MM.1S (cell line): ENCODE measurements at regions not wholly inside any gene's neighbourhood (a gene's known extent, or its start where the extent isn't known, plus 50 kb on each side); places are given as distances from the start of the nearest gene placed in this dataset.

Source experiments
- DNase-seq: peaks from one replicate; pipeline ENCODE4 v3.0.0-alpha.2; 2015
- H2AFZ ChIP-seq: fragments of 300-600 bp; sonication (generic); 2 replicates; pipeline ENCODE4 v1.6.0; 2016; ENCODE audit warnings: antibody characterized with exemption, low read length
- H3F3A ChIP-seq: fragments of 300-600 bp; sonication (generic); 2 replicates; pipeline ENCODE4 v1.6.1; 2016; ENCODE audit warnings: mild to moderate bottlenecking, antibody characterized with exemption, low read length, moderate library complexity, mixed read lengths; ENCODE audit not compliant: insufficient read depth
- H3K27ac ChIP-seq: fragments of 300-600 bp; sonication (generic); 2 replicates; pipeline ENCODE4 v1.5.1; 2016; ENCODE audit warnings: mild to moderate bottlenecking, low read length
- H3K27me3 ChIP-seq: fragments of 300-600 bp; sonication (generic); replicated peaks from 2 replicates; pipeline ENCODE4 v1.6.0; 2016; ENCODE audit warnings: low read length; ENCODE audit not compliant: insufficient read depth
- H3K36me3 ChIP-seq: fragments of 300-600 bp; sonication (generic); replicated peaks from 2 replicates; pipeline ENCODE4 v1.6.1; 2016; ENCODE audit warnings: mild to moderate bottlenecking, low read length, mixed read lengths; ENCODE audit not compliant: insufficient read depth
- H3K4me1 ChIP-seq: fragments of 300-600 bp; sonication (generic); 2 replicates; pipeline ENCODE4 v1.6.1; 2016; ENCODE audit warnings: low read length, mixed read lengths
- H3K4me2 ChIP-seq: fragments of 300-600 bp; sonication (generic); 2 replicates; pipeline ENCODE4 v1.6.0; 2016; ENCODE audit warnings: low read depth, low read length
- H3K4me3 ChIP-seq: fragments of 300-600 bp; sonication (generic); 2 replicates; pipeline ENCODE4 v1.5.1; 2016; ENCODE audit warnings: low read length, mixed read lengths
- H3K79me2 ChIP-seq: fragments of 300-600 bp; sonication (generic); 2 replicates; pipeline ENCODE4 v1.6.1; 2016; ENCODE audit warnings: mixed run types, low read length, mixed read lengths
- H3K9ac ChIP-seq: fragments of 300-600 bp; sonication (generic); 2 replicates; pipeline ENCODE4 v1.6.1; 2016; ENCODE audit warnings: low read length, mixed read lengths
- H3K9me2 ChIP-seq: fragments of 300-600 bp; sonication (generic); replicated peaks from 2 replicates; pipeline ENCODE4 v1.6.1; 2016; ENCODE audit warnings: mild to moderate bottlenecking, low read length, mixed read lengths; ENCODE audit not compliant: insufficient read depth
- H3K9me3 ChIP-seq: fragments of 300-600 bp; sonication (generic); replicated peaks from 2 replicates; pipeline ENCODE4 v1.6.1; 2016; ENCODE audit warnings: mild to moderate bottlenecking, low read length, mixed read lengths; ENCODE audit not compliant: insufficient read depth
- H4K20me1 ChIP-seq: fragments of 300-600 bp; sonication (generic); 2 replicates; pipeline ENCODE4 v1.6.1; 2016; ENCODE audit warnings: mild to moderate bottlenecking, low read length, moderate library complexity, mixed read lengths; ENCODE audit not compliant: insufficient read depth
- CTCF ChIP-seq: fragments of 300-600 bp; sonication (generic); IDR thresholded peaks from 2 replicates; pipeline ENCODE4 v1.5.1; 2016; ENCODE audit warnings: antibody characterized with exemption, low read length, mixed read lengths
- EZH2 ChIP-seq: fragments of 300-600 bp; sonication (generic); optimal IDR thresholded peaks from 2 replicates; pipeline ENCODE3; 2017; ENCODE audit warnings: low read depth, mild to moderate bottlenecking, antibody characterized with exemption, low read length, mixed read lengths
- EZH2phosphoT487 ChIP-seq: fragments of 300-600 bp; sonication (generic); IDR thresholded peaks from 2 replicates; pipeline ENCODE4 v1.6.1; 2018; ENCODE audit warnings: antibody characterized with exemption, low read length

- H2AFZ ChIP-seq = no peak overlapping the region
- no peak overlapping the region for H3K9ac ChIP-seq
- H3K4me2 ChIP-seq = no peak overlapping the region
- no peaks in the 10 kb centered on the region for H3K79me2 ChIP-seq
- no peaks in the 10 kb centered on the region for H3K9me3 ChIP-seq
- DNase-seq = no peak
- no peak overlapping the region for H3K4me3 ChIP-seq
- no peak overlapping the region for H3K27ac ChIP-seq
- TF ChIP-seq EZH2phosphoT487 = no peak
- TF ChIP-seq CTCF = no peak
- no peak for TF ChIP-seq EZH2
- H3K36me3 ChIP-seq = no peaks in the 10 kb centered on the region
- no peaks in the 10 kb centered on the region for H3K4me1 ChIP-seq
- no peaks in the 10 kb centered on the region for H3K9me2 ChIP-seq
- no peaks in the 10 kb centered on the region for H3F3A ChIP-seq
- no peaks in the 10 kb centered on the region for H3K27me3 ChIP-seq
- H4K20me1 ChIP-seq = no peaks in the 10 kb centered on the region
Observed at GRCh38 chr5:38643616-38644015, 87.2 kb upstream of the LIFR start.

GRCh38 chr5:38645508-38645907 is 89.1 kb upstream of the LIFR start:
- Histone ChIP-seq H3K27me3 (no peaks in the 10 kb centered on the region), H3K9me2 (no peaks in the 10 kb centered on the region), H4K20me1 (no peaks in the 10 kb centered on the region), H3K79me2 (no peaks in the 10 kb centered on the region), H3K9ac (no peak overlapping the region), H3K27ac (no peak overlapping the region), H3K9me3 (no peaks in the 10 kb centered on the region), H3K4me2 (no peak overlapping the region), H3F3A (no peaks in the 10 kb centered on the region), H3K4me1 (no peaks in the 10 kb centered on the region), H3K36me3 (no peaks in the 10 kb centered on the region), H2AFZ (no peak overlapping the region), H3K4me3 (no peak overlapping the region)
- DNase-seq = no peak
- TF ChIP-seq EZH2 (no peak), CTCF (no peak), EZH2phosphoT487 (no peak)

- Histone ChIP-seq H3K36me3 (no peaks in the 10 kb centered on the region), H3K9me2 (no peaks in the 10 kb centered on the region; the same call in 1 of the 2 replicates)
Observed at GRCh38 chr5:38648703-38649291, 92.4 kb upstream of the LIFR start.

More at GRCh38 chr5:38648703-38649291, 92.4 kb upstream of the LIFR start:
- TF ChIP-seq EZH2phosphoT487 (no peak), CTCF (no peak), EZH2 (no peak)
- H2AFZ ChIP-seq = no peak overlapping the region
- no peak overlapping the region for H3K9ac ChIP-seq
- no peaks in the 10 kb centered on the region for H3F3A ChIP-seq
- no peaks in the 10 kb centered on the region for H3K79me2 ChIP-seq
- no peak overlapping the region for H3K27ac ChIP-seq
- no peak overlapping the region for H3K4me3 ChIP-seq
- H3K4me1 ChIP-seq = no peaks in the 10 kb centered on the region
- no peak overlapping the region for H3K4me2 ChIP-seq
- H3K27me3 ChIP-seq = no peaks in the 10 kb centered on the region
- no peaks in the 10 kb centered on the region for H3K9me3 ChIP-seq
- H4K20me1 ChIP-seq = no peaks in the 10 kb centered on the region
- DNase-seq = no peak
